Stimulated activated CD4-positive, alpha-beta T cell treated with anti-CD3 and anti-CD28 coated beads, Interleukin-1b, Interleukin-23, amount 100 ng/mL, for 24 hours (primary cell): ENCODE measurements at regions not wholly inside any gene's neighbourhood (a gene's known extent, or its start where the extent isn't known, plus 50 kb on each side); places are given as distances from the start of the nearest gene placed in this dataset.

ENCODE experiments used
- DNase-seq, 4 experiments: peaks; one replicate each; pipeline ENCODE4 v3.0.0-alpha.2; 2020; ENCODE audit warnings: low read depth in 4 of 4, low spot score in 1 of 4

DNA sequence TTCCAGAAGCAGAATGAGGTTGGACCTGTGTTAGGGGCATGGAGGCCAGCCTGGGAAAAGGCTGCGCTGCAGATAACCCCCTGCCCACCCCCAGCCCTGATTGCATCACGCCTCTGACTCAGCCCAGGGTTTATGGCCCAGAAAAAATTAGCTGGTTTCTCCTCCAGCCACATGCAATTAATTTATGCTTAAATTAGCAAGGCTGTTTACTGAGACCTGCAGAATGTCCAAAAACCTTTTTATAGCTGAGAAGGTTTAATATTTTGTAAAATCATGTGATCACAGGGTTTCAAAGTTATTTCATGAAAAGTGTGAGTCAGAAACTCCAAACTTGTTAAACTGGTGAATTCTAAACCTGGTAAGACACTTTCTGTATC, 123.1 kb upstream of the HDAC4 start:
- no peak for DNase-seq

- DNase-seq: no peak
Observed at GRCh38 chr2:239523147-239523953, 122.5 kb upstream of the HDAC4 start.

GRCh38 chr2:239522740-239523119, 121.9 kb upstream of the HDAC4 start:
- DNase-seq: no peak

DNA sequence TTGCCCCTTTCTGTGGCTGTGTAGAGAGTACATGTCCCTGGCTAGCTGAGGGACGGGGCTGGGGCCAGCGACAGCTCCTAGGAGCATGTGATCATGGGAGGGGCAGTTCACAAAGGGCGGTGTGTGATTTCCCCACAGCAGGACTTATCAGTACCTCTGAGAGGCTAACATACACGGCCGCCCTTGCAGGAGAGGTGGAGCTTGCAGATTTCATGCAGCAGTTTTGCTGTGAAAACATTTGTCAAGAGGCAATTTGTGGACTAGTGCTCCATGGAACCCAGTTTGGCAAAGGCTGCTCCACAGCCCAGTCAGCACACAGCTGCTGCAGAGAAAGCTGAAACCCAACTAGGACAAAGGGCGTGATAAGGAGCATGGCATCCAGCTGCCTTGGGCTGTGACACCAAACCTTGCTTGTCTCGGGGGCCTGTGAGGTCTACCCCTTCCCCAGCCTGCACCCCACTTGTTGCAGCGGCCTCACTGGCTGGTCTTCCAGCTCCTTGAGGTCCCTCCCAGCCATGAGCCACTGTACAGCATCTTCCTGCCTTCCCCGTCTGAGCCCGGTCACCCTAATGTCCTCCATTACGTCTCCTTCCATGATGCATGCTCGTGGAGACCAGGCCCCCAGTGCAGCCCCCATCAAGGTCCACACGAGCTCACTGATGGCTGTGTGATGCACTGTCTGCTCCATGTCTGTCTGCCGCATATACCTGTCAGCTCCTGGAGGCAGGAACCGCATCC, 121.4 kb upstream of the HDAC4 start:
- DNase-seq: no peak

- DNase-seq: no peak
Observed at GRCh38 chr2:239521518-239521815, 120.6 kb upstream of the HDAC4 start.

DNA sequence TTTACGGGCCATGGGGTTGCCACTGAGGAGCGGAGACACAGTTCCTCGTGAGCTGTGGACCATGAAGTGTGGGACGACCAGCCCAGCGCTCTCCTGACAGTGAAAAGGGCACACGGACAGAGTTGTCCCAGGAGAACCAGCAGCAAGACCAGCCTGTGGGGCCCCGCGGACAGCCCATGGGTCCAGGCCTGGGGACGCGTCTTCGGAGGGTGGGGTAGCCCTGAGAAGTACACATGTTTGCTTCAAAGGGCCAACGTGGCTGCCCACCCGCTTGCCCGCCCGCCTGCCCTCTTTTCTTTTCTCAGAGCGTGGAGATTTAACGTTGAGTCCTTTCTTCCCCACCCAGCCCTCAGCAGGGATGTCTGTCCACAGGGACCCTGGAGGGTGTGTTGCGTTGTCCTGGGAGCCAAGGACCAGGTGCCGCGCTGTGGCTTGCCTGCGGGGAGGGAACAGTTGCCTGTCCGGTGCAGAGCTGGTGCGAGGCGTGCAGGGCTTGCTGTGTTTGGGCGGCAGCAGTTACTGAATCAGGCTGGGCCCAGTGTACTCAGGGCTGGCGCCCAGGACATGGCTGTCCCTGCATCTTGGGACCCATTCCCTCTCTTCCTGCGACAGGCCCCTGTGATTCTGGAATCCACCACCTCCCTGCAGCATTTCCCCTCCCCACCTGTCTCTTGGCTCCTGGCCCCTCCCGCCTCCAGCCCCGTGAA, 120.1 kb upstream of the HDAC4 start:
- DNase-seq: no peak

- DNase-seq: no peak
Observed at GRCh38 chr2:239519921-239520585, 119.2 kb upstream of the HDAC4 start.

- DNase-seq: no peak
Observed at GRCh38 chr2:239519089-239519920, 118.5 kb upstream of the HDAC4 start.

DNA sequence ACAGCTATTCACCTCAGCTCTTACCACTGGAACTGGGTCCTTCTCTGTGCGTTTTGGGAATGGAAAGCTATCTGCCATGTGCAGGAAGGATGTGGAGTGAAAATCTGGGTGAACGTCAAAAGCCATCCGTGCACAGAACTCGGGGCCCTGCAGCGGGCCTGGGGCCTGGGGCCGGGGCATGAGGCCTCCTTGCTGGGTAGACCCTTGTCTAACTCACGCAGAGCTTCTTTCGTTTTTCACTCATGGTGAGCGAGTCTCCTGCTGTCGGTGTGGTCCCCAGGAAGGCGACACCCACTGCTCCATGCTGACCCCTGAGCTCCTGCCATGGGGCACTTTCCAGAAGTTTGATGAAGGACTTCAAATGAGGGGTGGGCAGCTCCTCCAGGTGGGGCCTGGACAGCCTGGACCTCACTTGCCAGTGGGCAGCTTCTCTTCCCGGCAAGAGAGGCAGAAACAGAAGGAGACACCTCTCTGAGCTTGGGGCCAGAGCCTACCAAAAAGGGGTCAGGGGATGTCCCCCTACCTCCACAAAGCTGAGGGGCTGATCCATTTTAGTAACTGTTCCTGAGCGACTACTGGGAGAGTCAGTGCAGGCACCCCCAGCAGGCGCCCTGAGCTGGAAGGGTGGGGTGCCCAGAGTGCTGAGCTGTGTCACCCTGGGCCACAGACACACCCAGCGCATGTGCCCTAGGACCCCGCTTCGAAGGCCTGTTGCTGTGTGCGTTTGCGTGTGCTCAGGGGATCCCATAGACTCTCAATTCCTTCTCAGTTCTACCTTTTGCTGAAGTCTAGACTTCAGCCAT, 117.7 kb upstream of the HDAC4 start:
- no peak for DNase-seq

DNA sequence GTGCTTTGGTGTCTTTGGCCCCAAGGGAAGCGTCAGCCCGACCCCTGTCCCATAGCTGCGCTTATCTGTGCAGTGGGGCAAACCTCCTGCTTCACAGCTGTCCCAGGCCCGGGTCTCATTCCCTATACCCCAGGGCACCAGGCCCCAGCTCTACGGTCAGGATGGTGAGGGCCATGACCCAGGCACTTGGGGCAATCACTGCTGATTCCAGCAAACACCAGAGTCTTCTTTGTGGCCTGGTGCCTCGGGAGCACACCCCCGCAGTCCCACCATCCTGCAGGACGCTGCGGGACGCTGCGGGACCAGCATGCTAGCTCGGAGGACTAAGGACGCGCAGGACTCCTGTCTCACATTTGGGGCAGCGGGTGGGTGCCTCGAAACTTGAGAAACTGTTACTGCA, 116.9 kb upstream of the HDAC4 start:
- DNase-seq: no peak

GRCh38 chr2:239516954-239517305, 116.1 kb upstream of the HDAC4 start:
- no peak for DNase-seq

GRCh38 chr2:239516286-239516953, 115.6 kb upstream of the HDAC4 start:
- no peak for DNase-seq

- DNase-seq: no peak
Observed at GRCh38 chr2:239514754-239515530, 114.1 kb upstream of the HDAC4 start.

- DNase-seq: no peak
Observed at GRCh38 chr2:239512054-239512453, 111.2 kb upstream of the HDAC4 start.

DNA sequence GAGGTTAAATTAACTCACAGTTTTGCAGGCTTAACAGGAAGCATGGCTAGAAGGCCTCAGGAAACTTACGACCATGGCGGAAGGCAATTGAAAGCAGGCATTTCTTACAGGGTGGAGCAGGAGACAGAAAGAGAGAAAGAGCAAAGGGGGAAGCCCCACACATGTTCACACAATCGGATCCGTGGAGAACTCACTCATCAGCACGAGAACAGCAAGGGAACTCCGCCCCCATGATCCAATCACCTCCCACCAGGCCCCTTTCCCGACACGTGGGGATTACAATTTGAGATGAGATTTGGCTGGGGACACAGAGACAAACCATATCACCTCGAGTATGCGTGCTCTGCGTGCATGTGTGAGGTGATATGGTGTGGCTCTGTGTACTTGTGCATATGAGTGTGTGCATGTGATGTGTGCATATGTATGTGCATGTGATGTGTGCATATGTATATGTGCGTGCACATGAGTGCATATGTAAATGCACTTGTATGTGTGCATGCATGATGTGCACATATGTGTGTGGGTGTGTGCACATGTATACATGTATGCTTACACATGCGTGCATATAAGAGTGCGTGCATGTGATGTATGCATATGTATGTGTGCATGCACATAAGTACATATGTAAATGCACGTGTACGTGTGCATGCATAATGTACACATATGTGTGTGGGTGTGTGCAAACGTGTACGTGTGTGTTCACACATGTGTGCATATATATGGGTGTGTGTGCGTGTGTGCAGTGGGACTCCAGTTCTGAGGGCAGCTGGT, 108.7 kb upstream of the HDAC4 start:
- DNase-seq: no peak

DNA sequence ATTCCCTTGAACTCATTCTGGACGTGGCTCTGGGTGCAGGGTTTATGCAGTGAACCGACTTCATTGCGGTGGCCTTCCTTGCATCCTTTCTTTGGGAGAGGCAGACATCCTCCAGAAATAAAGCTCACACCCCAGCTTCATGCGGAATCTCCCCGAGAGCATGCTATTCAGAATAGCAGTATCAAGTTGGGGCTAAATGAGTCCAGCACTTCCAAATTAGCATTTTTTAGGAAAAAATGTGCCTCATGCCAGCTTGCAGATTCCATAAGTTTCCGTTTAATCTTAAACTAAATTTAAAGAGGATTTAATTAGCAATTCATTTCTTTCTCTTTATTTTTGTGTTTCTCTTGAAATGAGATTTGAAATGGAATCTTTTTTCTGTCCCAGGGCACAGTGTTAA, 107.4 kb upstream of the HDAC4 start:
- no peak for DNase-seq

DNA sequence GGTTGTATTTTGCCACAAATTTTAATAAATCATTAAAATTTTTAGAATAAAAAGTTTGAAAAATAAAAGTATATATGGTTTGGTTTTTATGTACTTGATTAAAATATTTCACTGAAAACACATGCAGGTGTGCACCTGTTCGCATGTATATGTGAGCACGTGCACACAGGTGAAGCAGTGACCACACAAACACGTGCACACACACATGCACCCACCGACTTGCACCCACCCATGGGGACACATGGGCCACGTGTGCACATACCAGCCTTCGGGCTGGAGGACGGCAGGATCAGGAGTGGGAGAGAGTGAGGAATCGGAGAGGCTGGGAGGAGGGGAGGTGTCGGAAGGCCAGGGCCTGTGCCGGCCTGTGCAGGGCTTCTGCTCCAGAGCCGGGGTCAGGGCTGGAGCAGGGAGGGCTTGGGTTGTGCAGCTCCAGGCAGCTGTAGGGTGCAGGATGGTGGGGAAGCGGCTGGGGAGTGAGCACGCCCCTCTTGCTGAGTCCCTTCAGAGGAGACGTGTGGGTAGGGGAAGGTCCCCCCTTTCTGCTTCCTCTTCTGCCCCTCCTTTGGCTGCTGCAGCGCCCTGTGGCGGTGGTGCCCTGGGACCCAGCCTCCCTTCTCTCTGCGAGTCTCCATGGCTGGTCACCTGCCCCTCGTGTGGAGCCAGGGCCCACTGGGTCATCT, 106.9 kb upstream of the HDAC4 start:
- no peak for DNase-seq

DNA sequence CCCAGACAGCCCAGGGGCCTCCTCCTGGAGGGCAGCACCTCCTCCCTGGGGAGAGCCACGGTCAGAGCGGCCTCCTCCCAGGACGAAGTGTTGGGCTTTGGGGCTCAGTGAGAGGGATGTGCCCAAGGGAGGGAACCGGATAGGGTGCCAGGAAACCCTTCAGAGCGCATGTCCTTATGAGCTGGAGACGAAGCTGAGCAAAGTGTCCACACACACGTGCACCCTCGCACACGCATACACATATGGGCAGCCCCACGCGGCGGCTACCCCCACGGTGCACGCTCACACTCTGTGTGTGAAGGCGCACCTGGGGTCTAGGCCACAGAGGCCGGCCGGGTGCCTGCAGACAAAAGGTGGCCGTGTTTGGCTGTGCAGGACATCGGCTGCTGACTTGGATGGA, 106.1 kb upstream of the HDAC4 start:
- no peak for DNase-seq
